HAP-1 (cell line): ENCODE measurements at regions not wholly inside any gene's neighbourhood (a gene's known extent, or its start where the extent isn't known, plus 50 kb on each side); places are given as distances from the start of the nearest gene placed in this dataset.
"Not testable (repeated sequence)": the region's sequence is repeated elsewhere in the genome, so short reads cannot be mapped to it uniquely, and the experiment has no call there.

ENCODE experiments used
- DNase-seq, 2 experiments: peaks; one replicate each; pipeline ENCODE4 v3.0.0-alpha.2; 2016 to 2020; ENCODE audit warnings: low spot score in 2 of 2
- H3K27me3 ChIP-seq: fragments of 250-450 bp; sonication (Bioruptor Pico); 2 replicates; pipeline ENCODE4 v1.5.1; 2020; ENCODE audit warnings: low read depth, mild to moderate bottlenecking, moderate library complexity
- H3K36me3 ChIP-seq: fragments of 250-450 bp; sonication (Bioruptor Pico); replicated peaks from 2 replicates; pipeline ENCODE4 v1.5.1; 2020; ENCODE audit warnings: mild to moderate bottlenecking
- H3K4me1 ChIP-seq: fragments of 250-450 bp; sonication (Bioruptor Pico); 2 replicates; pipeline ENCODE4 v1.5.1; 2020; ENCODE audit warnings: mild to moderate bottlenecking
- H3K4me3 ChIP-seq: fragments of 250-450 bp; sonication (Bioruptor Pico); 2 replicates; pipeline ENCODE4 v1.5.1; 2020; ENCODE audit warnings: mild to moderate bottlenecking, moderate library complexity
- H3K9me3 ChIP-seq: fragments of 250-450 bp; sonication (Bioruptor Pico); 2 replicates; pipeline ENCODE4 v1.5.1; 2020; ENCODE audit warnings: mild to moderate bottlenecking, moderate library complexity
- in situ Hi-C: fragments of 300-500 bp; cut with MboI; formaldehyde crosslinking; loops from 3 replicates; pipeline ENCODE4 v1.14.3; 2020; ENCODE audit warnings: low sequenced_read_pairs, inconsistent platforms, mixed read lengths

- no peak for DNase-seq
- Histone ChIP-seq H3K4me3 (no peak overlapping the region), H3K27me3 (no peaks in the 10 kb centered on the region), H3K36me3 (no peaks in the 10 kb centered on the region), H3K9me3 (no peaks in the 10 kb centered on the region), H3K4me1 (no peaks in the 10 kb centered on the region)
- in situ Hi-C loops: no loop called here
Observed at GRCh38 chr14:98913967-98914650, 357.9 kb downstream of the BCL11B start.

GRCh38 chr14:98914942-98915341, 357.1 kb downstream of the BCL11B start:
- in situ Hi-C loops: no loop called here

GRCh38 chr14:98915625-98916024, 356.4 kb downstream of the BCL11B start:
- no peaks in the 10 kb centered on the region for H3K36me3 ChIP-seq
- H3K4me1 ChIP-seq: no peaks in the 10 kb centered on the region
- no peak overlapping the region for H3K4me3 ChIP-seq
- in situ Hi-C loops: no loop called here
- DNase-seq: no peak
- no peaks in the 10 kb centered on the region for H3K9me3 ChIP-seq
- no peaks in the 10 kb centered on the region for H3K27me3 ChIP-seq

More at GRCh38 chr14:98914942-98915341, 357.1 kb downstream of the BCL11B start:
- Histone ChIP-seq H3K36me3 (no peaks in the 10 kb centered on the region), H3K4me3 (no peak overlapping the region), H3K9me3 (no peaks in the 10 kb centered on the region), H3K4me1 (no peaks in the 10 kb centered on the region), H3K27me3 (no peaks in the 10 kb centered on the region)
- no peak for DNase-seq

GRCh38 chr14:98916036-98916435, 356.0 kb downstream of the BCL11B start:
- H3K4me1 ChIP-seq: no peaks in the 10 kb centered on the region
- in situ Hi-C loops: no loop called here
- H3K4me3 ChIP-seq: no peak overlapping the region
- H3K27me3 ChIP-seq: no peaks in the 10 kb centered on the region
- H3K9me3 ChIP-seq: no peaks in the 10 kb centered on the region
- DNase-seq: no peak
- H3K36me3 ChIP-seq: no peaks in the 10 kb centered on the region

- no peaks in the 10 kb centered on the region for H3K4me1 ChIP-seq
- H3K27me3 ChIP-seq: no peaks in the 10 kb centered on the region
- H3K9me3 ChIP-seq: no peaks in the 10 kb centered on the region
- in situ Hi-C loops: no loop called here
- H3K36me3 ChIP-seq: no peaks in the 10 kb centered on the region
- no peak overlapping the region for H3K4me3 ChIP-seq
- DNase-seq: no peak
Observed at GRCh38 chr14:98916476-98916875, 355.5 kb downstream of the BCL11B start.

- H3K4me1 ChIP-seq: no peaks in the 10 kb centered on the region
- no peaks in the 10 kb centered on the region for H3K27me3 ChIP-seq
- no peak overlapping the region for H3K4me3 ChIP-seq
- no peaks in the 10 kb centered on the region for H3K9me3 ChIP-seq
- DNase-seq: no peak
- H3K36me3 ChIP-seq: no peaks in the 10 kb centered on the region
- in situ Hi-C loops: no loop called here
Observed at GRCh38 chr14:98919434-98919833, 352.6 kb downstream of the BCL11B start.

- H3K36me3 ChIP-seq, H3K9me3 ChIP-seq, H3K4me3 ChIP-seq, DNase-seq, in situ Hi-C loops, H3K27me3 ChIP-seq, H3K4me1 ChIP-seq: not testable (repeated sequence)
Observed at GRCh38 chr14:98921306-98921705, 350.7 kb downstream of the BCL11B start.

- DNase-seq: no peak
- in situ Hi-C loops: no loop called here
- H3K27me3 ChIP-seq: no peaks in the 10 kb centered on the region
- no peaks in the 10 kb centered on the region for H3K9me3 ChIP-seq
- no peak overlapping the region for H3K4me3 ChIP-seq
- no peaks in the 10 kb centered on the region for H3K36me3 ChIP-seq
- no peaks in the 10 kb centered on the region for H3K4me1 ChIP-seq
Observed at GRCh38 chr14:98923596-98923995, 348.4 kb downstream of the BCL11B start.

- no peak for DNase-seq
- Histone ChIP-seq H3K36me3 (no peaks in the 10 kb centered on the region), H3K4me1 (no peaks in the 10 kb centered on the region), H3K4me3 (no peak overlapping the region), H3K27me3 (no peaks in the 10 kb centered on the region), H3K9me3 (no peaks in the 10 kb centered on the region)
- in situ Hi-C loops: no loop called here
Observed at GRCh38 chr14:98924046-98924445, 348.0 kb downstream of the BCL11B start.

GRCh38 chr14:98925354-98926040, 346.5 kb downstream of the BCL11B start:
- Histone ChIP-seq H3K9me3 (no peaks in the 10 kb centered on the region), H3K36me3 (no peaks in the 10 kb centered on the region), H3K4me3 (no peak overlapping the region), H3K27me3 (no peaks in the 10 kb centered on the region), H3K4me1 (no peaks in the 10 kb centered on the region)
- DNase-seq: no peak
- in situ Hi-C loops: no loop called here

GRCh38 chr14:98926146-98926545, 345.9 kb downstream of the BCL11B start:
- DNase-seq: no peak
- H3K9me3 ChIP-seq: no peaks in the 10 kb centered on the region
- H3K4me1 ChIP-seq: no peaks in the 10 kb centered on the region
- in situ Hi-C loops: no loop called here
- H3K4me3 ChIP-seq: no peak overlapping the region
- H3K27me3 ChIP-seq: no peaks in the 10 kb centered on the region
- no peaks in the 10 kb centered on the region for H3K36me3 ChIP-seq

GRCh38 chr14:98926801-98927200, 345.2 kb downstream of the BCL11B start:
- Histone ChIP-seq H3K4me1 (no peaks in the 10 kb centered on the region), H3K9me3 (no peaks in the 10 kb centered on the region), H3K4me3 (no peak overlapping the region), H3K27me3 (no peaks in the 10 kb centered on the region), H3K36me3 (no peaks in the 10 kb centered on the region)
- DNase-seq: no peak
- in situ Hi-C loops: no loop called here

GRCh38 chr14:98927986-98928385, 344.0 kb downstream of the BCL11B start:
- no peaks in the 10 kb centered on the region for H3K9me3 ChIP-seq
- no peak overlapping the region for H3K4me3 ChIP-seq
- no peak for DNase-seq
- no peaks in the 10 kb centered on the region for H3K36me3 ChIP-seq
- H3K4me1 ChIP-seq: no peaks in the 10 kb centered on the region
- in situ Hi-C loops: no loop called here
- no peaks in the 10 kb centered on the region for H3K27me3 ChIP-seq

GRCh38 chr14:98928418-98928817, 343.6 kb downstream of the BCL11B start:
- H3K27me3 ChIP-seq: no peaks in the 10 kb centered on the region
- H3K4me3 ChIP-seq: no peak overlapping the region
- H3K36me3 ChIP-seq: no peaks in the 10 kb centered on the region
- no peak for DNase-seq
- in situ Hi-C loops: no loop called here
- no peaks in the 10 kb centered on the region for H3K9me3 ChIP-seq
- H3K4me1 ChIP-seq: no peaks in the 10 kb centered on the region
